BLaER1 (cell line): ENCODE measurements at regions not wholly inside any gene's neighbourhood (a gene's known extent, or its start where the extent isn't known, plus 50 kb on each side); places are given as distances from the start of the nearest gene placed in this dataset.

Source experiments
- H3K27ac ChIP-seq: shearing (Covaris generic); formaldehyde crosslinking; 2 replicates; pipeline ENCODE4 v1.8.1; 2022
- H3K27me3 ChIP-seq: shearing (Covaris generic); formaldehyde crosslinking; 2 replicates; pipeline ENCODE4 v1.8.1; 2022
- H3K36me3 ChIP-seq: shearing (Covaris generic); formaldehyde crosslinking; 2 replicates; pipeline ENCODE4 v1.8.1; 2022
- H3K4me1 ChIP-seq: shearing (Covaris generic); formaldehyde crosslinking; 2 replicates; pipeline ENCODE4 v1.8.1; 2022
- H3K4me2 ChIP-seq: shearing (Covaris generic); formaldehyde crosslinking; 2 replicates; pipeline ENCODE4 v1.8.1; 2022
- H3K4me3 ChIP-seq: shearing (Covaris generic); formaldehyde crosslinking; 2 replicates; pipeline ENCODE4 v1.8.1; 2022
- H3K9ac ChIP-seq: shearing (Covaris generic); formaldehyde crosslinking; 2 replicates; pipeline ENCODE4 v1.8.1; 2022
- H3K9me3 ChIP-seq: shearing (Covaris generic); formaldehyde crosslinking; 2 replicates; pipeline ENCODE4 v1.8.1; 2022
- H4K20me1 ChIP-seq: shearing (Covaris generic); formaldehyde crosslinking; 2 replicates; pipeline ENCODE4 v1.8.1; 2022
- Cebpa-rat ChIP-seq: shearing (Covaris generic); IDR thresholded peaks from 2 replicates; pipeline ENCODE4 v1.8.1; 2022

DNA sequence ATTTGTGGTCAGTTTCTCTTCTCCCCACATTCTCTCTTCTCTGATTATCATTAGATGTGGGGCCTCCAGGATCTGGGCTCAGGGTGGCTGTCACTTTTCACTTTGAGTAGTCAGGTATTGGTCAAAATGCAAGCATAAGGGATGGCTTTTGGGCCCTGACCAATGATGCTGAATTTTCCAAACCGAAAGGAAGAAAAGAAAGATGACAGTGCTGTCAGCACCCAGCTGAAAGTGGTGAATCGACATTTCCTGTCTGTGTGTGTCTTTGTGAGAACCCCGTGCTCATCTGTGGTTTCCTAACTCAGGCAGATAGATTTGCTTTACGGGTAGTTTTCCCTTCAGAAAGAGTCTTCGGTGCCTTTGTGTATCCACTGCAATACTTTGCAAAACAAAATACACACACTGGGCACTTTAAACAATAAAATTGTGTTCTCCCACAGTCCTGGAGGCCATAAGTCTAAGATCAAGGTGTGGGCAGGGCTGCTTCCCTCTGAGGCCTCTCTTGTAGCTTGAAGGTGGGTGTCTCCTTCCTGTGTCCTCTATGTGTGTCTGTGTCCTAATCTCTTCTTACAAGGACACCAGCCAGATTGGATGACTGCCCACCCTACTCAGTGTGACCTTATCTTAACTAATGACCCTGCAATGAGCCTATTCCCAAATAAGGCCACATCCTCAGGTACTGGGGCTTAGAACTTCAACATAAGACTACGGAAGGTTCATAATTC is 274.8 kb upstream of the AJAP1 start:
- no peak overlapping the region for H3K4me3 ChIP-seq
- H3K36me3 ChIP-seq: no peaks in the 10 kb centered on the region
- H3K27me3 ChIP-seq: no peaks in the 10 kb centered on the region
- peak overlapping the region; percentile 50 for H3K4me2 ChIP-seq
- peaks cover 11% of the 10 kb centered on the region for H3K4me1 ChIP-seq
- H3K27ac ChIP-seq: no peak overlapping the region
- H3K9ac ChIP-seq: no peak overlapping the region
- no peaks in the 10 kb centered on the region for H4K20me1 ChIP-seq
- no peak for TF ChIP-seq Cebpa-rat
- H3K9me3 ChIP-seq: peaks cover 51% of the 10 kb centered on the region

DNA sequence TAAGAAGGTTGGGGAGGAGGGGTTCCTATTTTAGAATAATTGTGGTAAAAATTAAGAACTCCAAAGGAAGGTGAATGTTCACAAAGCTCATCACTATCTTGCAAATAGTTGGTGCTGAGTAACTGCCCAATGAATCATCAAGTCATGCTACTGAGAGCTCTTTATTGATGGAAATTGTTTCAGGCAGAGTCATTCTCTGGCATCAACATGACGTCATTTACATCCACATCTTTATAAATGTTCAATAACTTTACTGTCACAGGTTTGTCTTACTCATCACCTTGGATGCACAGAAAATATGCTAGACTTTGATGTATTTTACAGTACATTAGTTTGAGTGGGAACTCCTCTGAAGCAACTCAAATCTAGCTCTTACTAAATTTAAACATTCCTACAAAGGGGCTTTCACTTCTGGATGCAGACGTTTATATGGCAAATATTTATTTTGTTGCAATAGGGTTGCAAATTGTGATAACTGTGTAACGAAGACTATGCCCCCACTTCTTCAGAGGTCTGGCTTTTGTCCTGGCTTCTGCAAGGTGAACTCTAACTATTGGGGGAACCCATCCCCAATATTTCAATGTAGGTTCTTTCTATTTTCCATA is 273.7 kb upstream of the AJAP1 start:
- H3K9ac ChIP-seq: no peak overlapping the region
- no peak for TF ChIP-seq Cebpa-rat
- no peaks in the 10 kb centered on the region for H4K20me1 ChIP-seq
- peaks cover 11% of the 10 kb centered on the region for H3K4me1 ChIP-seq
- H3K4me2 ChIP-seq: no peak overlapping the region
- H3K27me3 ChIP-seq: no peaks in the 10 kb centered on the region
- no peak overlapping the region for H3K27ac ChIP-seq
- H3K36me3 ChIP-seq: no peaks in the 10 kb centered on the region
- H3K9me3 ChIP-seq: peaks cover 51% of the 10 kb centered on the region
- H3K4me3 ChIP-seq: no peak overlapping the region

DNA sequence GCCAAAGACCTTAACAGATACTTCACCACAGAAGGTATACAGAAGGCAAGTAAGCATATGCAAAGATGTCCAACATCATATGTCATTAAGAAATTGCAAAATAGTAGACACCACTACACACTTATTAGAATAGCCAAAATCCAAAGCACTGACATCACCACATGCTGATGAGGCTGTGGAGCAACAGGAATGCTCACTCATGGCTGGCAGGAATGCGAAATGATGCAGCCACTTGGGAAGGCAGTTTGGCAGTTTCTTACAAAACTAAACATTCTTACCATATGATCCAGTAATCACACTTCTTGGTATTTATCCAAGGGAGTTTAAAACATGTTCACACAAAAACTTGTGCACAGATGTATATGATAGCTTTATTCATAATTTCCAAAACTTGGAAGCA is 261.2 kb upstream of the AJAP1 start:
- TF ChIP-seq Cebpa-rat: no peak
- no peak overlapping the region for H3K9ac ChIP-seq
- H3K4me3 ChIP-seq: no peak overlapping the region
- no peaks in the 10 kb centered on the region for H3K27me3 ChIP-seq
- no peak overlapping the region for H3K27ac ChIP-seq
- H3K36me3 ChIP-seq: no peaks in the 10 kb centered on the region
- peaks cover 23% of the 10 kb centered on the region for H3K9me3 ChIP-seq
- H4K20me1 ChIP-seq: no peaks in the 10 kb centered on the region
- H3K4me2 ChIP-seq: no peak overlapping the region
- H3K4me1 ChIP-seq: no peaks in the 10 kb centered on the region

DNA sequence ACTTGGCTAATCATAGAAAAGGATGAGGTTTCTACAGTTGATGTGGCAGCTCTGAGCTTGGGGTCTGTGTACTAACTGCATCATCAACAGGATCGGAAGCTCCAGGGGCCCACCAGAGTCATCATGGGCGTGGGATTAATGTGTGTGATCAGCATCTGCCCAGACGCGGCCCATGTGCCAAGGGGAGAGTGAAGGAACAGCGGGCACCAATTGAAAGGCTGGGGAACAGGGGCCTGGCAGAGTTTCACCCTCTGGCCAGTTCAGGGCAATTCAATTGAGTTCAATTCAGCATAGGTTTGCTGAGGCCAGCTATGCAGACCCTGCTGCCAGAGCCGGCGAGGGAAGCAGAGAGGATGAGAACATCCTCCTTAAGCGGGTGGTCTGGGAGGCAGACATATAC is 260.0 kb upstream of the AJAP1 start:
- no peak overlapping the region for H3K9ac ChIP-seq
- H4K20me1 ChIP-seq: no peaks in the 10 kb centered on the region
- H3K9me3 ChIP-seq: peaks cover 23% of the 10 kb centered on the region
- H3K4me2 ChIP-seq: no peak overlapping the region
- no peaks in the 10 kb centered on the region for H3K4me1 ChIP-seq
- H3K36me3 ChIP-seq: no peaks in the 10 kb centered on the region
- H3K27me3 ChIP-seq: no peaks in the 10 kb centered on the region
- no peak overlapping the region for H3K4me3 ChIP-seq
- no peak for TF ChIP-seq Cebpa-rat
- no peak overlapping the region for H3K27ac ChIP-seq

- no peaks in the 10 kb centered on the region for H3K27me3 ChIP-seq
- H3K27ac ChIP-seq: no peak overlapping the region
- H3K4me3 ChIP-seq: no peak overlapping the region
- H3K36me3 ChIP-seq: no peaks in the 10 kb centered on the region
- no peak for TF ChIP-seq Cebpa-rat
- H3K9me3 ChIP-seq: peaks cover 23% of the 10 kb centered on the region
- H4K20me1 ChIP-seq: no peaks in the 10 kb centered on the region
- no peak overlapping the region for H3K4me2 ChIP-seq
- no peaks in the 10 kb centered on the region for H3K4me1 ChIP-seq
- no peak overlapping the region for H3K9ac ChIP-seq
Observed at GRCh38 chr1:4395158-4395557, 259.3 kb upstream of the AJAP1 start.

GRCh38 chr1:4395676-4396075 is 258.7 kb upstream of the AJAP1 start:
- no peaks in the 10 kb centered on the region for H4K20me1 ChIP-seq
- no peak overlapping the region for H3K9ac ChIP-seq
- no peak for TF ChIP-seq Cebpa-rat
- no peak overlapping the region for H3K4me3 ChIP-seq
- H3K36me3 ChIP-seq: no peaks in the 10 kb centered on the region
- H3K4me2 ChIP-seq: no peak overlapping the region
- H3K27me3 ChIP-seq: no peaks in the 10 kb centered on the region
- H3K27ac ChIP-seq: no peak overlapping the region
- peaks cover 23% of the 10 kb centered on the region for H3K9me3 ChIP-seq
- no peaks in the 10 kb centered on the region for H3K4me1 ChIP-seq

GRCh38 chr1:4396551-4396950 is 257.9 kb upstream of the AJAP1 start:
- H4K20me1 ChIP-seq: no peaks in the 10 kb centered on the region
- H3K9me3 ChIP-seq: peaks cover 16% of the 10 kb centered on the region
- no peak for TF ChIP-seq Cebpa-rat
- H3K36me3 ChIP-seq: no peaks in the 10 kb centered on the region
- H3K4me3 ChIP-seq: no peak overlapping the region
- H3K4me2 ChIP-seq: no peak overlapping the region
- no peaks in the 10 kb centered on the region for H3K27me3 ChIP-seq
- H3K9ac ChIP-seq: no peak overlapping the region
- no peak overlapping the region for H3K27ac ChIP-seq
- H3K4me1 ChIP-seq: no peaks in the 10 kb centered on the region

DNA sequence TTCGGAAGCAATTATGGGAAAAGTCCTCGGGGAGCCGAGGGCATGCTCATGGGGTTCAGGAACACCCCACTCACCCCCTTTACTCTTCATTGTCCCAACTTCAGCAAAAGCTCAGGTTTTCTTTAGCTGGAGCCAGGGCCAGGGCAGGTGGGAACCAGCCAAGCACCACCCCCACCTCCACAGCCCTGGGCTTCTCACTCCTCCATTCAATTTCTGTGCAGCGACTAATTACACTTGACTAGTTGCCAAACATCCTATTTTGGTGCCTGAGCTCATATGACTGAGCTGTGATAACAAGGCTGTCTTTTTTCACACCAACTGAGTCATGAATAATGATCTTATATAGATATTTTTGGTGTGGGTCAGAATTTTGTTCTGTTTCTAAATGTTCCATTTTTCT is 257.2 kb upstream of the AJAP1 start:
- Histone ChIP-seq H3K9me3 (peaks cover 16% of the 10 kb centered on the region), H3K9ac (no peak overlapping the region), H3K4me2 (no peak overlapping the region), H3K27ac (no peak overlapping the region), H3K36me3 (no peaks in the 10 kb centered on the region), H3K4me1 (no peaks in the 10 kb centered on the region), H3K4me3 (no peak overlapping the region), H4K20me1 (no peaks in the 10 kb centered on the region), H3K27me3 (no peaks in the 10 kb centered on the region)
- no peak for TF ChIP-seq Cebpa-rat

DNA sequence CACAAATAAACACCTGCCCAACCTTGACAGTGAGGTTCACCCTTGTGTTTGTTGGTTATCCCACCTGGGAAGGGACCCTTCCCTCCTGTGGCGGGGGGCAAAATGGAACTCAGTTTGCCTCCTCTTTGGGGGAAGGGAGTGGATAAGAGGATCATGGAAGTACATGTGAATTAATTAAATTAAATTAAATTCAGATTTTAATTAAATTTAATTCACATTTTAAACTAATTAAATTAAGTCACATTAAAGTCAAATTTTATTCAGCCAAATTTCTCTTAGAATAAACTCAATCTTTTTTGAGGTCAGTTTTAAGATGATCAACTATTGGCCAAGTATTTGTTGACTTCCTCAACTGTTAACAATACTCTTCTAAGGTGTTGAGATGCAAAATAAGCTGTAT is 252.4 kb upstream of the AJAP1 start:
- Histone ChIP-seq H3K27me3 (0 out of 2 replicates have a peak, but pooled peaks cover 7% of the 10 kb centered on the region), H3K4me3 (no peak overlapping the region), H3K9ac (no peak overlapping the region), H3K27ac (no peak overlapping the region), H3K9me3 (no peaks in the 10 kb centered on the region), H3K4me2 (no peak overlapping the region), H4K20me1 (no peaks in the 10 kb centered on the region), H3K36me3 (no peaks in the 10 kb centered on the region), H3K4me1 (peaks cover 11% of the 10 kb centered on the region)
- TF ChIP-seq Cebpa-rat: no peak

- no peak overlapping the region for H3K4me2 ChIP-seq
Observed at GRCh38 chr1:4404854-4405590, 249.4 kb upstream of the AJAP1 start.

More at GRCh38 chr1:4404854-4405590, 249.4 kb upstream of the AJAP1 start:
- 0 out of 2 replicates have a peak, but pooled peaks cover 7% of the 10 kb centered on the region for H3K27me3 ChIP-seq
- no peak overlapping the region for H3K4me3 ChIP-seq
- peaks cover 38% of the 10 kb centered on the region for H3K4me1 ChIP-seq
- TF ChIP-seq Cebpa-rat: no peak
- no peaks in the 10 kb centered on the region for H3K36me3 ChIP-seq
- H3K9ac ChIP-seq: no peak overlapping the region
- no peak overlapping the region for H3K27ac ChIP-seq
- H3K9me3 ChIP-seq: no peaks in the 10 kb centered on the region
- no peaks in the 10 kb centered on the region for H4K20me1 ChIP-seq
